ENCODE measurements at regions not wholly inside any gene's neighbourhood (a gene's known extent, or its start where the extent isn't known, plus 50 kb on each side); places are given as distances from the start of the nearest gene placed in this dataset.

DNA sequence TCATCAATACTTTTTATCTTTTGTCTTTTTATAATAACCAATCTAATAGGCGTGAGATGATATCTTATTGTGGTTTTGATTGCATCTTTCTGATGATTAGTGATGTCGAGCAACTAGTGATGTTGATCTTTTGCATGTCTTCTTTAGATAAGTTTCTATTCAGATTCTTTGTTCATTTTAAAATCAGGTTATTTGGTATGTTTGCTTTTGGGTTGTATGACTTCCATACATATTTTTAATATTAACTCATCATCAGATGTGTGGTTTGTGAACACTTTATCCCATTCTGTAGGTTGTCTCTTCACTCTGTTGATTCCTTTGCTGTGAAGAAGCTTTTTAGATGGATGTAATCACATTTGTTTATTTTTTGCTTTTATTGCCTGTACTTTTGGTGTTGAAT, 295.8 kb downstream of the BCKDHB start:
- peaks cover 43% of the 10 kb centered on the region for H3K4me1 Mint-ChIP-seq (ENCODE audit: low read depth)
- TF ChIP-seq, protein P1, sequence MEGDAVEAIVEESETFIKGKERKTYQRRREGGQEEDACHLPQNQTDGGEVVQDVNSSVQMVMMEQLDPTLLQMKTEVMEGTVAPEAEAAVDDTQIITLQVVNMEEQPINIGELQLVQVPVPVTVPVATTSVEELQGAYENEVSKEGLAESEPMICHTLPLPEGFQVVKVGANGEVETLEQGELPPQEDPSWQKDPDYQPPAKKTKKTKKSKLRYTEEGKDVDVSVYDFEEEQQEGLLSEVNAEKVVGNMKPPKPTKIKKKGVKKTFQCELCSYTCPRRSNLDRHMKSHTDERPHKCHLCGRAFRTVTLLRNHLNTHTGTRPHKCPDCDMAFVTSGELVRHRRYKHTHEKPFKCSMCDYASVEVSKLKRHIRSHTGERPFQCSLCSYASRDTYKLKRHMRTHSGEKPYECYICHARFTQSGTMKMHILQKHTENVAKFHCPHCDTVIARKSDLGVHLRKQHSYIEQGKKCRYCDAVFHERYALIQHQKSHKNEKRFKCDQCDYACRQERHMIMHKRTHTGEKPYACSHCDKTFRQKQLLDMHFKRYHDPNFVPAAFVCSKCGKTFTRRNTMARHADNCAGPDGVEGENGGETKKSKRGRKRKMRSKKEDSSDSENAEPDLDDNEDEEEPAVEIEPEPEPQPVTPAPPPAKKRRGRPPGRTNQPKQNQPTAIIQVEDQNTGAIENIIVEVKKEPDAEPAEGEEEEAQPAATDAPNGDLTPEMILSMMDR (IDR thresholded peaks at IDR 0.05): no peak
- peak overlapping the region; percentile 8 for H3K4me3 Mint-ChIP-seq
- H3K36me3 Mint-ChIP-seq (ENCODE audit: low read depth): peaks cover 16% of the 10 kb centered on the region; the same call in 1 of the 2 replicates
- peaks cover 11% of the 10 kb centered on the region for H3K9me3 Mint-ChIP-seq
- no peak for DNase-seq
- H3K27ac Mint-ChIP-seq: peak overlapping the region; percentile 1; the same call in 1 of the 2 replicates
- H3K27me3 Mint-ChIP-seq (ENCODE audit: insufficient read depth): no peaks in the 10 kb centered on the region; the same call in 1 of the 2 replicates
